OCI-LY3 (cell line): ENCODE measurements at regions not wholly inside any gene's neighbourhood (a gene's known extent, or its start where the extent isn't known, plus 50 kb on each side); places are given as distances from the start of the nearest gene placed in this dataset.

ENCODE experiments used
- H2AFZ ChIP-seq: fragments of 200-600, 300-600 bp; shearing (Covaris generic); 2 replicates; pipeline ENCODE4 v1.6.0; 2014; ENCODE audit warnings: antibody characterized with exemption, low read depth, low read length
- H3K27ac ChIP-seq: fragments of 200-600, 300-600 bp; sonication (generic); 2 replicates; pipeline ENCODE4 v1.5.1; 2014; ENCODE audit warnings: mild to moderate bottlenecking, low read length, moderate library complexity, mixed read lengths
- H3K27me3 ChIP-seq: fragments of 200-600, 300-600 bp; sonication (generic); 2 replicates; pipeline ENCODE4 v1.6.1; 2014; ENCODE audit warnings: low read depth, low read length, mixed read lengths
- H3K36me3 ChIP-seq: fragments of 200-600, 300-600 bp; sonication (generic); replicated peaks from 2 replicates; pipeline ENCODE3; 2014; ENCODE audit warnings: low read depth, low read length, mixed read lengths
- H3K4me1 ChIP-seq: fragments of 300-600, 200-600 bp; sonication (generic); 2 replicates; pipeline ENCODE4 v1.6.1; 2014; ENCODE audit warnings: low read length, mixed read lengths
- H3K4me2 ChIP-seq: fragments of 200-600, 300-600 bp; sonication (generic); 2 replicates; pipeline ENCODE4 v1.6.1; 2014; ENCODE audit warnings: low read length, mixed read lengths
- H3K4me3 ChIP-seq: fragments of 300-600, 200-600 bp; sonication (generic); 2 replicates; pipeline ENCODE4 v1.5.1; 2014; ENCODE audit warnings: antibody characterized with exemption, mild to moderate bottlenecking, low read length, moderate library complexity
- H3K79me2 ChIP-seq: fragments of 300-600, 200-600 bp; shearing (Covaris generic); 2 replicates; pipeline ENCODE4 v1.6.1; 2014; ENCODE audit warnings: mild to moderate bottlenecking, low read length, mixed read lengths
- H3K9ac ChIP-seq: fragments of 300-600, 200-600 bp; shearing (Covaris generic); 2 replicates; pipeline ENCODE4 v1.6.0; 2014; ENCODE audit warnings: mild to moderate bottlenecking, low read length, moderate library complexity
- H3K9me3 ChIP-seq: fragments of 200-600, 300-600 bp; shearing (Covaris generic); 2 replicates; pipeline ENCODE4 v1.6.1; 2014; ENCODE audit warnings: low read length, mixed read lengths; ENCODE audit not compliant: insufficient read depth
- H4K20me1 ChIP-seq: fragments of 200-600, 300-600 bp; sonication (generic); 2 replicates; pipeline ENCODE4 v1.6.1; 2016; ENCODE audit warnings: low read length, mixed read lengths; ENCODE audit not compliant: insufficient read depth
- EZH2phosphoT487 ChIP-seq: fragments of 200-600 bp; shearing (Covaris generic); IDR thresholded peaks from 2 replicates; pipeline ENCODE4 v1.6.1; 2018; ENCODE audit warnings: antibody characterized with exemption, mixed run types, low read depth
- TF ChIP-seq, protein P1 (sequence below): fragments of 200-600, 300-600 bp; sonication (generic); IDR thresholded peaks from 2 replicates; pipeline ENCODE4 v1.5.1; 2014; ENCODE audit warnings: antibody characterized with exemption, low read length, low read depth

DNA sequence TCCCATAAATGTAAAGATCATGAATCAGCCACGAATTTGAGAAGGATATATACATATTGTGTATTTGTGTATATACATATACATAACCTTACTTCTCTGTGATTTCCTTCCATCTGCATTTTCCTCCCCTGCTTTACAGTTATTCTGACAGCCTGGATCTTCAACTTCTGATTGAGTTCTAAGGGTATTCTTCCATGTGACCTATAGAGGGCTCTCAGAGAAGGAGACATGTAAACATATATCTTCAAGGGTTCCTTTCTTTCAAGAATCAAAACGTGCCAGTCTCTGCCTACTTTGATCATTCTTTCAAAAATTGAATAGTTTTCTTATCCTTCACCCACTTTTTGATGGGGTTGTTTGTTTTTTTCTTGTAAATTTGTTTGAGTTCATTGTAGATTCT lies 453.7 kb upstream of the POT1 start:
- Histone ChIP-seq H3K4me3 (no peak overlapping the region), H3K4me1 (no peaks in the 10 kb centered on the region), H3K9ac (no peak overlapping the region), H2AFZ (no peak overlapping the region), H3K36me3 (no peaks in the 10 kb centered on the region), H3K4me2 (no peak overlapping the region), H4K20me1 (no peaks in the 10 kb centered on the region), H3K27me3 (no peaks in the 10 kb centered on the region), H3K9me3 (no peaks in the 10 kb centered on the region), H3K27ac (no peak overlapping the region), H3K79me2 (no peaks in the 10 kb centered on the region)
- TF ChIP-seq, protein P1, sequence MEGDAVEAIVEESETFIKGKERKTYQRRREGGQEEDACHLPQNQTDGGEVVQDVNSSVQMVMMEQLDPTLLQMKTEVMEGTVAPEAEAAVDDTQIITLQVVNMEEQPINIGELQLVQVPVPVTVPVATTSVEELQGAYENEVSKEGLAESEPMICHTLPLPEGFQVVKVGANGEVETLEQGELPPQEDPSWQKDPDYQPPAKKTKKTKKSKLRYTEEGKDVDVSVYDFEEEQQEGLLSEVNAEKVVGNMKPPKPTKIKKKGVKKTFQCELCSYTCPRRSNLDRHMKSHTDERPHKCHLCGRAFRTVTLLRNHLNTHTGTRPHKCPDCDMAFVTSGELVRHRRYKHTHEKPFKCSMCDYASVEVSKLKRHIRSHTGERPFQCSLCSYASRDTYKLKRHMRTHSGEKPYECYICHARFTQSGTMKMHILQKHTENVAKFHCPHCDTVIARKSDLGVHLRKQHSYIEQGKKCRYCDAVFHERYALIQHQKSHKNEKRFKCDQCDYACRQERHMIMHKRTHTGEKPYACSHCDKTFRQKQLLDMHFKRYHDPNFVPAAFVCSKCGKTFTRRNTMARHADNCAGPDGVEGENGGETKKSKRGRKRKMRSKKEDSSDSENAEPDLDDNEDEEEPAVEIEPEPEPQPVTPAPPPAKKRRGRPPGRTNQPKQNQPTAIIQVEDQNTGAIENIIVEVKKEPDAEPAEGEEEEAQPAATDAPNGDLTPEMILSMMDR = peak; percentile 41
- no peak for TF ChIP-seq EZH2phosphoT487

DNA sequence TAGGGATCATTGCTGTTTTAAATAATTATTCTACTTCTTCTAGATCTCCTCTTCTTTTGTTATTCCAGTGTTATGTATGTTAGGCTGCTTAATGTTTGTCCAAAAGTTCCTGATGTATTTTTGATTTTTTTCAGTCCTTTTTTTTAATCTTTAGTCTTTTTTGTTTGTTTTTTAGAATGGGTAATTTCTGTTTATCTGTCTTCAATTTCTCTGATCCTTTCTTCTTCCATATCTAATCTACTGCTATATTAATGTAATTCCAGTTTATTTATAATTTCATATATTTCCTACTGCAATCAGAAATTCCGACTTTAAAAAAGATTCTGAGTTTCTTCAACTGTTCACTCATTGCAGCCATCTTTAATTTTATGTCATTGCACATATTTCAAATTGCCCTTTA lies 452.8 kb upstream of the POT1 start:
- H3K79me2 ChIP-seq = no peaks in the 10 kb centered on the region
- H2AFZ ChIP-seq = no peak overlapping the region
- H3K27ac ChIP-seq = no peak overlapping the region
- no peaks in the 10 kb centered on the region for H4K20me1 ChIP-seq
- H3K4me1 ChIP-seq = no peaks in the 10 kb centered on the region
- H3K9ac ChIP-seq = no peak overlapping the region
- TF ChIP-seq EZH2phosphoT487 = no peak
- TF ChIP-seq, protein P1 = no peak
- H3K36me3 ChIP-seq = no peaks in the 10 kb centered on the region
- H3K4me2 ChIP-seq = no peak overlapping the region
- H3K9me3 ChIP-seq = no peaks in the 10 kb centered on the region
- H3K27me3 ChIP-seq = no peaks in the 10 kb centered on the region
- H3K4me3 ChIP-seq = no peak overlapping the region

DNA sequence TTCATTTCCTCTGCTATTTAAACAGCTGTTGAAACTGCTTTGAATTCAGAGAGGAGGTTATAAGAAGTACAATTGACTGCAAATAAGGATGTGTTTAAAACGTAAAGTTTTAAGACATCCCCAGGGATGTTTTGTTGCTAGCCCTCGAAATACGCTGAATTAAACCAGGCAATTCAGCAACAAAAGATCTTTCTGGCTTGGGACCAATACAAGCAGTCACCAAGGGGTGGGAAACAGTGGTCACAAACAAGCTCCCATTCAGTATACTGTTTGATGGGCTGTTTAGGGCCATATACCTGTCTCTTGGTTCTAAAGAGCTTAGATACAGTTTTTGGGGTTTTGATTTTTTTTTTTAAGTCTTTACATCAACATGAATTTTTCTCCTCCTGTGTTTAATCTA lies 446.3 kb upstream of the POT1 start:
- H4K20me1 ChIP-seq = no peaks in the 10 kb centered on the region
- no peak overlapping the region for H2AFZ ChIP-seq
- TF ChIP-seq, protein P1 = no peak
- no peak for TF ChIP-seq EZH2phosphoT487
- H3K79me2 ChIP-seq = no peaks in the 10 kb centered on the region
- no peak overlapping the region for H3K4me2 ChIP-seq
- no peaks in the 10 kb centered on the region for H3K27me3 ChIP-seq
- no peaks in the 10 kb centered on the region for H3K4me1 ChIP-seq
- H3K9me3 ChIP-seq = no peaks in the 10 kb centered on the region
- H3K36me3 ChIP-seq = no peaks in the 10 kb centered on the region
- no peak overlapping the region for H3K9ac ChIP-seq
- no peak overlapping the region for H3K27ac ChIP-seq
- H3K4me3 ChIP-seq = no peak overlapping the region

DNA sequence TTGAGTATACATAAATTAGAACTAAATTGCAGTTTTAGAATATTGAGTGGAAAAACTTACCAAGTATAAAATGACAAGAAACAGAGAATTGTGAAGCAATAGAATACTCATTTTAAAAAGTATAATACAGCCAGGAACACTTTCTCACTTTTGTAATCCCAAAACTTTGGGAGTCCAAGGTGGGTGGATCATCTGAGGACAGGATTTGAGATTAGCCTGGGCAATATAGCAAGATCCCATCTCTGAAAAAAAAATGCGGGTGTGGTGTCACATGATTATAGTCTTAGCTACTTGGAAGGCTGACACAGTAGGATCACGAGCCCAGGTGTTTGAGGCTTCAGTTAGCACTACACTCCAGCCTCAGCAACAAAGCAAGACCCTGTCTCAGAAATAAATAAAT lies 440.9 kb upstream of the POT1 start:
- Histone ChIP-seq H3K9ac (no peak overlapping the region), H3K36me3 (no peaks in the 10 kb centered on the region), H3K4me3 (no peak overlapping the region), H4K20me1 (no peaks in the 10 kb centered on the region), H3K27me3 (no peaks in the 10 kb centered on the region), H3K79me2 (no peaks in the 10 kb centered on the region), H2AFZ (no peak overlapping the region), H3K4me2 (no peak overlapping the region), H3K4me1 (no peaks in the 10 kb centered on the region), H3K27ac (no peak overlapping the region), H3K9me3 (no peaks in the 10 kb centered on the region)
- no peak for TF ChIP-seq EZH2phosphoT487
- TF ChIP-seq, protein P1 = no peak
